Upper lobe of left lung (tissue), 6 donors: ENCODE measurements at regions not wholly inside any gene's neighbourhood (a gene's known extent, or its start where the extent isn't known, plus 50 kb on each side); places are given as distances from the start of the nearest gene placed in this dataset.

Source experiments
- ATAC-seq, 2 donors: fragments of 200-7000 bp; cut with Tn5 transposase; one replicate each; pipeline ENCODE4 v1.9.1; 2022; ENCODE audit warnings: mild to moderate bottlenecking in 2 of 2, moderate library complexity in 2 of 2; ENCODE audit not compliant: low FRiP score in 2 of 2
- DNase-seq, 2 donors: peaks; one replicate each; pipeline ENCODE4 v3.0.0-alpha.2; 2019 to 2020
- H3K27ac ChIP-seq, 4 donors: fragments of 200-600 bp; sonication (generic); one replicate each; pipeline ENCODE4 v1.5.1; 2016 to 2019
- H3K27me3 ChIP-seq, 4 donors: fragments of 200-600 bp; sonication (generic); one replicate each; pipeline ENCODE4 v1.5.1; 2017 to 2019
- H3K36me3 ChIP-seq, 4 donors: fragments of 200-600 bp; sonication (generic); one replicate each; pipeline ENCODE4 v1.5.1; 2016 to 2019
- H3K4me1 ChIP-seq, 4 donors: fragments of 200-600 bp; sonication (generic); one replicate each; pipeline ENCODE4 v1.5.1; 2018 to 2019
- H3K4me3 ChIP-seq, 4 donors: fragments of 200-600 bp; sonication (generic); one replicate each; pipeline ENCODE4 v1.5.1; 2017 to 2019; ENCODE audit warnings: mild to moderate bottlenecking in 2 of 4, moderate library complexity in 1 of 4
- H3K9me3 ChIP-seq, 4 donors: fragments of 200-600 bp; sonication (generic); one replicate each; pipeline ENCODE4 v1.5.1; 2018 to 2019
- EP300 ChIP-seq, 4 donors: sonication (generic); formaldehyde crosslinking; IDR thresholded peaks; one replicate each; pipeline ENCODE4 v1.5.1; 2017; ENCODE audit warnings: antibody characterized with exemption in 4 of 4, control low read depth in 2 of 4
- POLR2A ChIP-seq, 4 donors: fragments of 450-650 bp; IDR thresholded peaks; one replicate each; pipeline ENCODE4 v1.5.1; 2016 to 2017; ENCODE audit warnings: antibody characterized with exemption in 4 of 4, mild to moderate bottlenecking in 2 of 4
- POLR2AphosphoS5 ChIP-seq, 2 donors: sonication (generic); formaldehyde crosslinking; IDR thresholded peaks; one replicate each; pipeline ENCODE4 v1.5.1; 2017; ENCODE audit warnings: antibody characterized with exemption in 2 of 2
- WGBS, 2 donors: methylation state at CpG; one replicate each; pipeline ENCODE4 v1.1.5; 2017 to 2018; 5-methylcytosine and 5-hydroxymethylcytosine counted together
- TF ChIP-seq, protein P1 (sequence below), 6 experiments: fragments of 450-650 bp in 4 of 6; fragments of 200-600 bp in 2 of 6; sonication (generic) in 2 of 6; IDR thresholded peaks; one replicate each; pipeline ENCODE4 v1.5.1; 2016 to 2019; ENCODE audit warnings: antibody characterized with exemption in 6 of 6
- donor health status: DM: no; HTN: no; CAD: no; lungs with moderate emphysema.
- donor health status: DM: no; HTN: yes; CAD: no; lungs with severe emphysema.

DNA sequence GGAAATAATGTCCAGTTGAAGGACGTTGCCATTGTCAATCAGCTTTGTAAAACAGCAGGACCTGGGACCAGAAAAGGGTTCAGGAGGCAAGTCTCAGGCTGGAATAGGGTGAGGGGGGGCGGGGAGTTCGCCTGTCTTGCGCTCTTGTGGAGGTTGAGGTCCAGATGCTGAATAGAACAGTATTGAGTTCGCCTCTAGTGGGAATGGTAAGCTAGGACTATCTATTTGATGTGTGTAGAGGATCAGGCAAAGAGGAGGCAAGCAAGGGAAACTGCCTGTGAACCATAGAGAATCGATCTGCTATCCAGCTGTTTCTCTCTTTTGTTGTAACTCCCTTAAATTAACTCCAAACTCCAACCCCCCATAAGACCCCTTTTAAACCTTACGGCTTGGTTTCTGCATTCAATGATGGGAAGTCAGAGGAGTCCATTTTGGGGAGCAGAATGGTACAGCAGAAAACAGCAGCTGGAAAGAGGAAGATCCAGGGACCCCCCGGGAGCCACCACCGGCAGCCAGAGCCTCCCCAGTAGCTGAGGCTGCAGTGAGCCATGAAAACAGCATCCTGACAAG is 133.7 kb downstream of the SLC28A3 start:
- WGBS, 2 donors: 74% methylated on average over 9 of the region's 9 CpGs
- no peak for ATAC-seq
- peak overlapping the region in 1 of 4 donors; percentile 10 for H3K27ac ChIP-seq

DNA sequence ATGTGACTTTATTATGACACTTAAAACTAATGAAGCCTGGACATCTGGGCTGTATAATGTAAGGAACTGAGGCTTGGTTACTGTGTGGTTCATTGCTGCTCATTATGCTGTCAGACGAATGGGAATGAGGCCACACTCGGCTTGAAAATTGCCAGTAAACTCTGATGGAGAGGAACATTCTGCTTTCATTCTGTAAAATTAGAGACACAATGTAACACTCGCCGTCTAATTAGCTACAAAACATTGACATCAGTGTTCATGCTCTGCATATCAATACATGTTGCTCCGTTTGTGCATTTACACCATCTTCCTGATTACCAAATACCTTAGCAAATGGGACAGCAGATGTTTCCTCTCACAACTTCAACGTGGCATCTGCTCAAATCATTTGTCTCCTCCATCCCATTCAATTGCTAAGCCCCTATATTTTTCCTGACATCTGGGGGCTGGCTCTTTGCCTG is 133.0 kb downstream of the SLC28A3 start:
- WGBS, 2 donors: 28 to 32% methylated on average over 6 of the region's 6 CpGs
- H3K4me3 ChIP-seq: no peak overlapping the region

More for the DNA sequence above, 133.7 kb downstream of the SLC28A3 start:
- Histone ChIP-seq H3K4me3 (no peak overlapping the region), H3K27me3 (no peaks in the 10 kb centered on the region), H3K36me3 (no peaks in the 10 kb centered on the region), H3K4me1 (peaks cover 0 to 8% (median 2%) of the 10 kb centered on the region in 4 donors), H3K9me3 (no peaks in the 10 kb centered on the region)
- DNase-seq: peak in 1 of 2 donors; percentile 14
- TF ChIP-seq POLR2A (IDR thresholded peaks at IDR 0.05) (no peak), POLR2AphosphoS5 (IDR thresholded peaks at IDR 0.05) (no peak), EP300 (IDR thresholded peaks at IDR 0.05) (no peak)
- TF ChIP-seq, protein P1, sequence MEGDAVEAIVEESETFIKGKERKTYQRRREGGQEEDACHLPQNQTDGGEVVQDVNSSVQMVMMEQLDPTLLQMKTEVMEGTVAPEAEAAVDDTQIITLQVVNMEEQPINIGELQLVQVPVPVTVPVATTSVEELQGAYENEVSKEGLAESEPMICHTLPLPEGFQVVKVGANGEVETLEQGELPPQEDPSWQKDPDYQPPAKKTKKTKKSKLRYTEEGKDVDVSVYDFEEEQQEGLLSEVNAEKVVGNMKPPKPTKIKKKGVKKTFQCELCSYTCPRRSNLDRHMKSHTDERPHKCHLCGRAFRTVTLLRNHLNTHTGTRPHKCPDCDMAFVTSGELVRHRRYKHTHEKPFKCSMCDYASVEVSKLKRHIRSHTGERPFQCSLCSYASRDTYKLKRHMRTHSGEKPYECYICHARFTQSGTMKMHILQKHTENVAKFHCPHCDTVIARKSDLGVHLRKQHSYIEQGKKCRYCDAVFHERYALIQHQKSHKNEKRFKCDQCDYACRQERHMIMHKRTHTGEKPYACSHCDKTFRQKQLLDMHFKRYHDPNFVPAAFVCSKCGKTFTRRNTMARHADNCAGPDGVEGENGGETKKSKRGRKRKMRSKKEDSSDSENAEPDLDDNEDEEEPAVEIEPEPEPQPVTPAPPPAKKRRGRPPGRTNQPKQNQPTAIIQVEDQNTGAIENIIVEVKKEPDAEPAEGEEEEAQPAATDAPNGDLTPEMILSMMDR (IDR thresholded peaks at IDR 0.05): no peak

DNA sequence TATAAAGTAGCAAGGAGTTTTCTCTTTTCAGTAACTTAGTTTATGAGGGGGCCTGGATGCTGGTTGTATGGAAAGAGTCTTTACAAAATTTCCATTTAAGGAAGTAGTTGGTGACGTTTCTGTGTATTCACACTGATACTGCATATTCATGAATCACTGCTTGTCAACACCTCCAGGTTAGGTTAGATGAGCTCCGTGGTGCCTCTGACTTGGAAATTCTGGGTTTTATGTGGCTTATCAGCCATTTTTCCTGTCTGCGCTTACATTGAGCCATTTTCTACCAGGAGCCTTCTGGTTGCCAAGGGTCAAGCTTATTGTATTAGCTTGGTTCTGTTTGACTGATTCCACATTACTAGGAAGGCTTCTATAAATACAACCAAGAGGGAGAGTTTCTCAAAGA is 128.3 kb downstream of the SLC28A3 start:
- no peak for TF ChIP-seq EP300 (IDR thresholded peaks at IDR 0.05)
- TF ChIP-seq POLR2AphosphoS5 (IDR thresholded peaks at IDR 0.05): no peak
- TF ChIP-seq, protein P1 (IDR thresholded peaks at IDR 0.05): no peak
- no peak for TF ChIP-seq POLR2A (IDR thresholded peaks at IDR 0.05)
- H3K4me3 ChIP-seq: no peak overlapping the region
- no peak overlapping the region for H3K27ac ChIP-seq
- no peaks in the 10 kb centered on the region for H3K27me3 ChIP-seq
- H3K4me1 ChIP-seq: peaks cover 0 to 5% (median under 1%) of the 10 kb centered on the region in 4 donors
- no peak for DNase-seq
- H3K36me3 ChIP-seq: no peaks in the 10 kb centered on the region
- WGBS, 2 donors: 66 to 90% methylated on average over 3 of the region's 3 CpGs
- ATAC-seq: no peak
- H3K9me3 ChIP-seq: no peaks in the 10 kb centered on the region

More for the DNA sequence above, 133.0 kb downstream of the SLC28A3 start:
- DNase-seq (no peak), ATAC-seq (no peak)
- no peaks in the 10 kb centered on the region for H3K36me3 ChIP-seq
- H3K9me3 ChIP-seq: no peaks in the 10 kb centered on the region
- H3K27ac ChIP-seq: peak overlapping the region in 1 of 4 donors; percentile 10
- no peaks in the 10 kb centered on the region for H3K27me3 ChIP-seq
- peaks cover 0 to 8% (median 2%) of the 10 kb centered on the region in 4 donors for H3K4me1 ChIP-seq
- TF ChIP-seq, protein P1 (IDR thresholded peaks at IDR 0.05): no peak
- TF ChIP-seq EP300 (IDR thresholded peaks at IDR 0.05) (no peak), POLR2A (IDR thresholded peaks at IDR 0.05) (no peak), POLR2AphosphoS5 (IDR thresholded peaks at IDR 0.05) (no peak)

DNA sequence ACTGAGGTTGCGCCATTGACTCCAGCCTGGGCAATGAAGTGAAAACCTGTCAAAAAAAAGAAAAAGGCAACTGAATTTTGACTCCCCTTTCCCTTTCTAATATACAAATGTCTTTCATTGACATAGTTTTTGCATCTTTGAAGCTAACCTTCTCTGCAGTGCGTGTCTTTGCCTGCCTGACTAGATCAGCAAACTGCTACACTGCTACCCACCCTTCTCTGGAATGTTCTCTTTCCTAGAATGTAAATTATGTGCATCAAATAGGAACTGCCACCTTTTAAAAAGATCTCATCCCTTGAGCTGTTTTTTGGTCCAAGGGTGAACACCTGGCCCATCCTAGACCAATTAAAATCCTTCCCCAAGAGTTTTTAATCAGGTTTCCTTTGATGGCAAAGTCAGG is 127.6 kb downstream of the SLC28A3 start:
- no peaks in the 10 kb centered on the region for H3K36me3 ChIP-seq
- ATAC-seq (no peak), DNase-seq (no peak)
- H3K27ac ChIP-seq: no peak overlapping the region
- TF ChIP-seq POLR2A (IDR thresholded peaks at IDR 0.05) (no peak), POLR2AphosphoS5 (IDR thresholded peaks at IDR 0.05) (no peak), EP300 (IDR thresholded peaks at IDR 0.05) (no peak)
- TF ChIP-seq, protein P1 (IDR thresholded peaks at IDR 0.05): no peak
- 98% methylated on average over 2 of the region's 2 CpGs for WGBS, 2 donors
- no peaks in the 10 kb centered on the region for H3K9me3 ChIP-seq
- no peaks in the 10 kb centered on the region for H3K27me3 ChIP-seq
- H3K4me3 ChIP-seq: no peak overlapping the region
- no peaks in the 10 kb centered on the region for H3K4me1 ChIP-seq

DNA sequence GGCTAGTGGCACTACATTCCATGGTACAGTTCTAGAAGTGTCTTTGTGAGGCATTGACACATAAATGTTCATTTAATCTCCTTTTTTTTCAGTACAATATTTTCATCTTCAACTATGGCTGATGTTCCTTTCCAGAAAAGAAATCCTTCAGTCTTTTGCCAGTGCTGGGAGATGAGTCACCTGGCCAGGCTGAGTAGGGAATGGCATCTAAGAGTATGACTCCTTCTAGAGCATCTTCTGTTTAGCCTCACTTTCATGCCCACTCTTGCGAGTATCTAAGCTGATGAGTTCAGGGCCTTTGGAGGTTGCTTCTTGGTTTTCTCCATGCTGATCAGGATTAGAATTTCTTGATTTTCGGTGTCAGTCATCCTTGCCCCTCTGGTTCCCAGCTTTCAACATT is 124.4 kb downstream of the SLC28A3 start:
- ATAC-seq: no peak
- Histone ChIP-seq H3K27me3 (no peaks in the 10 kb centered on the region), H3K9me3 (no peaks in the 10 kb centered on the region), H3K36me3 (no peaks in the 10 kb centered on the region), H3K4me1 (no peaks in the 10 kb centered on the region), H3K27ac (no peak overlapping the region), H3K4me3 (no peak overlapping the region)
- DNase-seq: no peak
- 92 to 95% methylated on average over 2 of the region's 2 CpGs for WGBS, 2 donors
- TF ChIP-seq EP300 (IDR thresholded peaks at IDR 0.05): no peak
